ENCODE measurements at regions not wholly inside any gene's neighbourhood (a gene's known extent, or its start where the extent isn't known, plus 50 kb on each side); places are given as distances from the start of the nearest gene placed in this dataset.

DNA sequence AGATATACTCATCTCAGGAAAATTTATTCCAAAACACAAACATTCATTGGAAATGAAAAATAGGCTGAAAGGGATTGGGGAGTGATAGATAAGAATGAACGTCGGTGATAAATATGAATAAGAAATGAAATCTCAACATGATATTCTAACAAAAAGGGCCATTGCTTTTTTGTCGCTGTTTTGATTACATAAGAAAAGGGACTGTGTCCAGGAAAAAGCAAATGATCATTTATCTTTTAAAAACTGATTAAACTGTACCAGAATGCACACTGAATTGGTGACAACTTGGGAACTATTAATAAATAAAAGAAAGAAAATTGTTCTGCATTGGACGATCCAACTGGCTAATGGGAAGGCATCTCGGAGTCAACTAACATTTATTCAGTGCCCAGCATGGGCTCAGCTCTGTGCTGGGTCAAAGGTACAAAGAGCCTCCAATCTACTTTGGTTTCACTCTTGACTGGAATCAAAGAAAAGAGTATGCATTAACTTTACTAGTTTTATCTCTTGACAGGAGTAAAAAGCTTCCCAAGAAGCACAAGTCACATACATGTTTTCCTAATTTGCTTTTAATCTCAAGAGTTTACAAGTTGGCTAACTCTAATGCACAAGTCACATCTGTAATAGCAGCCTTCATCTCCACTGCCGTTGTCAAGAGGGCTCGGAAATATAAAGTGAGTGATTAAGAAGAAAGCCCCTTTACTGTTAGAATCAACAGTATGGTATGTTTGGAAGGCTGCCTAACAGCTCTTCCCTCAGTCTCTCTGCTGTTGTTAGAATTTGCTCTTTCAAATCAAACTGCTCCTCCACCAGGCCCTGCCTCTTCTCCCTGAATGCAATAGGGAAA is 280.0 kb downstream of the IGSF11 start:
- TF ChIP-seq, protein P1, sequence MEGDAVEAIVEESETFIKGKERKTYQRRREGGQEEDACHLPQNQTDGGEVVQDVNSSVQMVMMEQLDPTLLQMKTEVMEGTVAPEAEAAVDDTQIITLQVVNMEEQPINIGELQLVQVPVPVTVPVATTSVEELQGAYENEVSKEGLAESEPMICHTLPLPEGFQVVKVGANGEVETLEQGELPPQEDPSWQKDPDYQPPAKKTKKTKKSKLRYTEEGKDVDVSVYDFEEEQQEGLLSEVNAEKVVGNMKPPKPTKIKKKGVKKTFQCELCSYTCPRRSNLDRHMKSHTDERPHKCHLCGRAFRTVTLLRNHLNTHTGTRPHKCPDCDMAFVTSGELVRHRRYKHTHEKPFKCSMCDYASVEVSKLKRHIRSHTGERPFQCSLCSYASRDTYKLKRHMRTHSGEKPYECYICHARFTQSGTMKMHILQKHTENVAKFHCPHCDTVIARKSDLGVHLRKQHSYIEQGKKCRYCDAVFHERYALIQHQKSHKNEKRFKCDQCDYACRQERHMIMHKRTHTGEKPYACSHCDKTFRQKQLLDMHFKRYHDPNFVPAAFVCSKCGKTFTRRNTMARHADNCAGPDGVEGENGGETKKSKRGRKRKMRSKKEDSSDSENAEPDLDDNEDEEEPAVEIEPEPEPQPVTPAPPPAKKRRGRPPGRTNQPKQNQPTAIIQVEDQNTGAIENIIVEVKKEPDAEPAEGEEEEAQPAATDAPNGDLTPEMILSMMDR (IDR thresholded peaks at IDR 0.05), result no peak
- TF ChIP-seq POLR2A (IDR thresholded peaks at IDR 0.05), result no peak
